Fibroblast of skin of back (primary cell): ENCODE measurements at regions not wholly inside any gene's neighbourhood (a gene's known extent, or its start where the extent isn't known, plus 50 kb on each side); places are given as distances from the start of the nearest gene placed in this dataset.
"Not testable (repeated sequence)": the region's sequence is repeated elsewhere in the genome, so short reads cannot be mapped to it uniquely, and the experiment has no call there.

Source experiments
- DNase-seq: peaks from one replicate; pipeline ENCODE4 v3.0.0-alpha.2; 2013

- not testable (repeated sequence) for DNase-seq
Observed at GRCh38 chr1:83214317-83214716, 784.6 kb downstream of the TTLL7 start.

- DNase-seq, result not testable (repeated sequence)
Observed at GRCh38 chr1:83213648-83214047, 785.3 kb downstream of the TTLL7 start.

- not testable (repeated sequence) for DNase-seq
Observed at GRCh38 chr1:83212033-83212432, 786.9 kb downstream of the TTLL7 start.

GRCh38 chr1:83208540-83208939, 790.4 kb downstream of the TTLL7 start:
- DNase-seq, result not testable (repeated sequence)

- DNase-seq, result not testable (repeated sequence)
Observed at GRCh38 chr1:83194610-83195009, 804.3 kb downstream of the TTLL7 start.

- not testable (repeated sequence) for DNase-seq
Observed at GRCh38 chr1:83182033-83182728, 816.8 kb downstream of the TTLL7 start.

GRCh38 chr1:83180621-83181020, 818.3 kb downstream of the TTLL7 start:
- not testable (repeated sequence) for DNase-seq

- not testable (repeated sequence) for DNase-seq
Observed at GRCh38 chr1:83167634-83168033, 831.3 kb downstream of the TTLL7 start.

- DNase-seq, result not testable (repeated sequence)
Observed at GRCh38 chr1:83163879-83164475, 835.0 kb downstream of the TTLL7 start.

- DNase-seq, result not testable (repeated sequence)
Observed at GRCh38 chr1:83158924-83159323, 840.0 kb downstream of the TTLL7 start.

GRCh38 chr1:83154306-83154705, 844.6 kb downstream of the TTLL7 start:
- peak; percentile 59 for DNase-seq

- DNase-seq, result peak; percentile 86
Observed at GRCh38 chr1:83151167-83151898, 847.6 kb downstream of the TTLL7 start.

- not testable (repeated sequence) for DNase-seq
Observed at GRCh38 chr1:83150479-83150878, 848.5 kb downstream of the TTLL7 start.

- DNase-seq, result not testable (repeated sequence)
Observed at GRCh38 chr1:83145820-83146219, 853.1 kb downstream of the TTLL7 start.

- DNase-seq, result not testable (repeated sequence)
Observed at GRCh38 chr1:83142802-83143201, 856.1 kb downstream of the TTLL7 start.

GRCh38 chr1:83135524-83136157, 863.3 kb downstream of the TTLL7 start:
- DNase-seq, result not testable (repeated sequence)

- DNase-seq, result not testable (repeated sequence)
Observed at GRCh38 chr1:83134322-83135014, 864.5 kb downstream of the TTLL7 start.

- DNase-seq, result no peak
Observed at GRCh38 chr1:83131692-83131955, 867.3 kb downstream of the TTLL7 start.

GRCh38 chr1:83130886-83131691, 867.8 kb downstream of the TTLL7 start:
- DNase-seq, result no peak

GRCh38 chr1:83129107-83129506, 869.8 kb downstream of the TTLL7 start:
- no peak for DNase-seq

- no peak for DNase-seq
Observed at GRCh38 chr1:83125456-83125855, 873.5 kb downstream of the TTLL7 start.

- no peak for DNase-seq
Observed at GRCh38 chr1:83123019-83123418, 875.9 kb downstream of the TTLL7 start.
